ENCODE measurements at regions not wholly inside any gene's neighbourhood (a gene's known extent, or its start where the extent isn't known, plus 50 kb on each side); places are given as distances from the start of the nearest gene placed in this dataset.

GRCh38 chr6:43980004-43980795 lies 147.1 kb downstream of the MRPL14 start:
- no peak overlapping the region for H3K27ac Mint-ChIP-seq
- ChIA-PET POLR2A (no interaction called here), CTCF (no interaction called here)
- peaks cover 39% of the 10 kb centered on the region for H3K27me3 Mint-ChIP-seq
- WGBS (ENCODE audit: insufficient coverage), result 87% methylated on average over 11 of the region's 12 CpGs
- Histone ChIP-seq H3K27me3 (replicated peaks in 1 of 4; ENCODE audit: control extremely low read depth in 1 of 4, control insufficient read depth in 3 of 4, insufficient read depth in 4 of 4, low read length in 3 of 4) (peaks cover 0 to 12% (median 2%) of the 10 kb centered on the region in 4 experiments), H2AFZ (ENCODE audit: insufficient read depth, low read depth, low read length, poor library complexity, severe bottlenecking) (no peak overlapping the region), H3K36me3 (replicated peaks in 1 of 2; ENCODE audit: control extremely low read depth in 1 of 2, control insufficient read depth in 1 of 2, extremely low read depth in 1 of 2, insufficient read depth in 2 of 2, low read length in 1 of 2) (no peaks in the 10 kb centered on the region), H3K9me3 (ENCODE audit: control extremely low read depth in 1 of 3, control insufficient read depth in 2 of 3, insufficient read depth in 1 of 3, low read length in 2 of 3) (peaks cover 0 to 7% (median 3%) of the 10 kb centered on the region in 3 donors), H3K4me2 (replicated peaks; ENCODE audit: low read depth, low read length, poor library complexity, severe bottlenecking) (no peak overlapping the region), H3K79me2 (ENCODE audit: control insufficient read depth, insufficient read depth, low read length) (no peaks in the 10 kb centered on the region), H3K9ac (ENCODE audit: low read length) (no peak overlapping the region), H3K27ac (ENCODE audit: low read length in 2 of 2) (no peak overlapping the region), H3K4me3 (ENCODE audit: control extremely low read depth in 1 of 5, extremely low read depth in 1 of 5, insufficient read depth in 1 of 5, low read depth in 2 of 5, low read length in 4 of 5) (no peak overlapping the region), H3K4me1 (ENCODE audit: control insufficient read depth in 2 of 2, insufficient read depth in 2 of 2, low read length in 2 of 2) (peaks cover 4 to 5% of the 10 kb centered on the region in 2 donors), H4K20me1 (ENCODE audit: control insufficient read depth, insufficient read depth, low read length, poor library complexity, severe bottlenecking) (no peaks in the 10 kb centered on the region)
- intact Hi-C loops (cut with micrococcal nuclease), result no loop called here
- no peak overlapping the region for H3K4me3 Mint-ChIP-seq
- DNase-seq (no peak), ATAC-seq (ENCODE audit: low read depth) (no peak)
- peaks cover 8% of the 10 kb centered on the region for H3K4me1 Mint-ChIP-seq
- H3K9me3 Mint-ChIP-seq (ENCODE audit: insufficient read depth), result peaks cover 2% of the 10 kb centered on the region
- TF ChIP-seq, protein P1, sequence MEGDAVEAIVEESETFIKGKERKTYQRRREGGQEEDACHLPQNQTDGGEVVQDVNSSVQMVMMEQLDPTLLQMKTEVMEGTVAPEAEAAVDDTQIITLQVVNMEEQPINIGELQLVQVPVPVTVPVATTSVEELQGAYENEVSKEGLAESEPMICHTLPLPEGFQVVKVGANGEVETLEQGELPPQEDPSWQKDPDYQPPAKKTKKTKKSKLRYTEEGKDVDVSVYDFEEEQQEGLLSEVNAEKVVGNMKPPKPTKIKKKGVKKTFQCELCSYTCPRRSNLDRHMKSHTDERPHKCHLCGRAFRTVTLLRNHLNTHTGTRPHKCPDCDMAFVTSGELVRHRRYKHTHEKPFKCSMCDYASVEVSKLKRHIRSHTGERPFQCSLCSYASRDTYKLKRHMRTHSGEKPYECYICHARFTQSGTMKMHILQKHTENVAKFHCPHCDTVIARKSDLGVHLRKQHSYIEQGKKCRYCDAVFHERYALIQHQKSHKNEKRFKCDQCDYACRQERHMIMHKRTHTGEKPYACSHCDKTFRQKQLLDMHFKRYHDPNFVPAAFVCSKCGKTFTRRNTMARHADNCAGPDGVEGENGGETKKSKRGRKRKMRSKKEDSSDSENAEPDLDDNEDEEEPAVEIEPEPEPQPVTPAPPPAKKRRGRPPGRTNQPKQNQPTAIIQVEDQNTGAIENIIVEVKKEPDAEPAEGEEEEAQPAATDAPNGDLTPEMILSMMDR (IDR thresholded peaks at IDR 0.05), result no peak
- no peak for TF ChIP-seq EZH2 (IDR thresholded peaks at IDR 0.05; ENCODE audit: borderline replicate concordance, insufficient read depth, low read depth, low read length, poor library complexity, severe bottlenecking)

GRCh38 chr6:43979525-43979924 lies 147.7 kb downstream of the MRPL14 start:
- ATAC-seq (ENCODE audit: low read depth) (no peak), DNase-seq (no peak)
- no peak overlapping the region for H3K27ac Mint-ChIP-seq
- POLR2A ChIA-PET, result no interaction called here
- Histone ChIP-seq H4K20me1 (ENCODE audit: control insufficient read depth, insufficient read depth, low read length, poor library complexity, severe bottlenecking) (no peaks in the 10 kb centered on the region), H3K36me3 (replicated peaks in 1 of 2; ENCODE audit: control extremely low read depth in 1 of 2, control insufficient read depth in 1 of 2, extremely low read depth in 1 of 2, insufficient read depth in 2 of 2, low read length in 1 of 2) (no peaks in the 10 kb centered on the region), H3K4me2 (replicated peaks; ENCODE audit: low read depth, low read length, poor library complexity, severe bottlenecking) (no peak overlapping the region), H3K27me3 (replicated peaks in 1 of 4; ENCODE audit: control extremely low read depth in 1 of 4, control insufficient read depth in 3 of 4, insufficient read depth in 4 of 4, low read length in 3 of 4) (peaks cover 0 to 12% (median 2%) of the 10 kb centered on the region in 4 experiments), H2AFZ (ENCODE audit: insufficient read depth, low read depth, low read length, poor library complexity, severe bottlenecking) (no peak overlapping the region), H3K27ac (ENCODE audit: low read length in 2 of 2) (no peak overlapping the region), H3K79me2 (ENCODE audit: control insufficient read depth, insufficient read depth, low read length) (no peaks in the 10 kb centered on the region), H3K4me1 (ENCODE audit: control insufficient read depth in 2 of 2, insufficient read depth in 2 of 2, low read length in 2 of 2) (peaks cover 4 to 5% of the 10 kb centered on the region in 2 donors), H3K9me3 (ENCODE audit: control extremely low read depth in 1 of 3, control insufficient read depth in 2 of 3, insufficient read depth in 1 of 3, low read length in 2 of 3) (peaks cover 0 to 7% (median 3%) of the 10 kb centered on the region in 3 donors), H3K4me3 (ENCODE audit: control extremely low read depth in 1 of 5, extremely low read depth in 1 of 5, insufficient read depth in 1 of 5, low read depth in 2 of 5, low read length in 4 of 5) (no peak overlapping the region), H3K9ac (ENCODE audit: low read length) (no peak overlapping the region)
- H3K27me3 Mint-ChIP-seq, result peaks cover 39% of the 10 kb centered on the region
- CTCF ChIA-PET, result no interaction called here
- peaks cover 8% of the 10 kb centered on the region for H3K4me1 Mint-ChIP-seq
- no peak overlapping the region for H3K4me3 Mint-ChIP-seq
- WGBS (ENCODE audit: insufficient coverage), result 82% methylated on average over 3 of the region's 4 CpGs
- H3K9me3 Mint-ChIP-seq (ENCODE audit: insufficient read depth), result peaks cover 2% of the 10 kb centered on the region
- no peak for TF ChIP-seq EZH2 (IDR thresholded peaks at IDR 0.05; ENCODE audit: borderline replicate concordance, insufficient read depth, low read depth, low read length, poor library complexity, severe bottlenecking)
- TF ChIP-seq, protein P1 (IDR thresholded peaks at IDR 0.05), result no peak
- intact Hi-C loops (cut with micrococcal nuclease), result no loop called here

Measured in B cell (primary cell).